OCI-LY1 (cell line): ENCODE measurements at regions not wholly inside any gene's neighbourhood (a gene's known extent, or its start where the extent isn't known, plus 50 kb on each side); places are given as distances from the start of the nearest gene placed in this dataset.

Experiments
- EZH2 ChIP-seq: fragments of 200-600 bp; sonication (generic), shearing (Covaris generic); IDR thresholded peaks from 2 replicates; pipeline ENCODE4 v1.8.0; 2017; ENCODE audit warnings: borderline replicate concordance, mixed run types, mild to moderate bottlenecking, antibody characterized with exemption, low read length, moderate library complexity, mixed read lengths
- TF ChIP-seq, protein P1 (sequence below): fragments of 200-600 bp; sonication (generic), shearing (Covaris generic); IDR thresholded peaks from 2 replicates; pipeline ENCODE4 v1.5.1; 2017; ENCODE audit warnings: mild to moderate bottlenecking, antibody characterized with exemption, low read length, moderate library complexity, mixed read lengths

GRCh38 chr22:34493486-34493885, 572.5 kb upstream of the ISX start:
- TF ChIP-seq, protein P1, sequence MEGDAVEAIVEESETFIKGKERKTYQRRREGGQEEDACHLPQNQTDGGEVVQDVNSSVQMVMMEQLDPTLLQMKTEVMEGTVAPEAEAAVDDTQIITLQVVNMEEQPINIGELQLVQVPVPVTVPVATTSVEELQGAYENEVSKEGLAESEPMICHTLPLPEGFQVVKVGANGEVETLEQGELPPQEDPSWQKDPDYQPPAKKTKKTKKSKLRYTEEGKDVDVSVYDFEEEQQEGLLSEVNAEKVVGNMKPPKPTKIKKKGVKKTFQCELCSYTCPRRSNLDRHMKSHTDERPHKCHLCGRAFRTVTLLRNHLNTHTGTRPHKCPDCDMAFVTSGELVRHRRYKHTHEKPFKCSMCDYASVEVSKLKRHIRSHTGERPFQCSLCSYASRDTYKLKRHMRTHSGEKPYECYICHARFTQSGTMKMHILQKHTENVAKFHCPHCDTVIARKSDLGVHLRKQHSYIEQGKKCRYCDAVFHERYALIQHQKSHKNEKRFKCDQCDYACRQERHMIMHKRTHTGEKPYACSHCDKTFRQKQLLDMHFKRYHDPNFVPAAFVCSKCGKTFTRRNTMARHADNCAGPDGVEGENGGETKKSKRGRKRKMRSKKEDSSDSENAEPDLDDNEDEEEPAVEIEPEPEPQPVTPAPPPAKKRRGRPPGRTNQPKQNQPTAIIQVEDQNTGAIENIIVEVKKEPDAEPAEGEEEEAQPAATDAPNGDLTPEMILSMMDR, result no peak
- no peak for TF ChIP-seq EZH2
